Spleen (tissue), 11 donors: ENCODE measurements at regions not wholly inside any gene's neighbourhood (a gene's known extent, or its start where the extent isn't known, plus 50 kb on each side); places are given as distances from the start of the nearest gene placed in this dataset.
"Not testable (repeated sequence)": the region's sequence is repeated elsewhere in the genome, so short reads cannot be mapped to it uniquely, and the experiment has no call there.

Experiments used
- DNase-seq: peaks from one replicate; pipeline ENCODE4 v3.0.0-alpha.2; 2020
- H3K27ac ChIP-seq, 8 donors: fragments of 200-600 bp; sonication (generic) in 7 of 8; 1 replicate in 4 of 8; 2 replicates in 4 of 8; pipeline versions ENCODE4 v1.5.0 to v1.8.0; 2016 to 2021; ENCODE audit warnings: inconsistent platforms in 4 of 8, mild to moderate bottlenecking in 4 of 8, moderate library complexity in 1 of 8
- H3K27me3 ChIP-seq, 7 donors: fragments of 200-600 bp; sonication (generic) in 6 of 7; replicated peaks in 1 of 7; 1 replicate in 4 of 7; 2 replicates in 3 of 7; pipeline versions ENCODE4 v1.5.0 to v1.8.0; 2016 to 2021; ENCODE audit warnings: inconsistent platforms in 3 of 7, mild to moderate bottlenecking in 1 of 7
- H3K36me3 ChIP-seq, 6 donors: fragments of 200-600 bp; sonication (generic) in 5 of 6; 1 replicate in 4 of 6; 2 replicates in 2 of 6; pipeline versions ENCODE4 v1.5.0 to v1.8.0; 2016 to 2021; ENCODE audit warnings: inconsistent platforms in 2 of 6
- H3K4me1 ChIP-seq, 6 donors: fragments of 200-600 bp; sonication (generic) in 5 of 6; 1 replicate in 3 of 6; 2 replicates in 3 of 6; pipeline versions ENCODE4 v1.5.0 to v1.8.0; 2016 to 2021; ENCODE audit warnings: inconsistent platforms in 3 of 6
- H3K4me3 ChIP-seq, 8 donors: fragments of 200-600 bp; sonication (generic) in 7 of 8; 1 replicate in 4 of 8; 2 replicates in 4 of 8; pipeline versions ENCODE4 v1.5.0 to v1.8.0; 2016 to 2021; ENCODE audit warnings: inconsistent platforms in 4 of 8, mild to moderate bottlenecking in 4 of 8, moderate library complexity in 2 of 8
- H3K9me3 ChIP-seq, 8 donors: fragments of 200-600 bp; sonication (generic) in 7 of 8; 1 replicate in 4 of 8; 2 replicates in 4 of 8; pipeline versions ENCODE4 v1.5.0 to v1.8.0; 2016 to 2021; ENCODE audit warnings: inconsistent platforms in 4 of 8
- POLR2A ChIP-seq, 3 donors: fragments of 450-650 bp; IDR thresholded peaks; one replicate each; pipeline ENCODE4 v1.5.1; 2017; ENCODE audit warnings: antibody characterized with exemption in 3 of 3, mild to moderate bottlenecking in 1 of 3
- POLR2AphosphoS5 ChIP-seq, 3 donors: sonication (generic); formaldehyde crosslinking; IDR thresholded peaks; one replicate each; pipeline ENCODE4 v1.5.1; 2017; ENCODE audit warnings: antibody characterized with exemption in 3 of 3
- WGBS, 5 donors: extraction: QIAGEN DNeasy Blood & Tissue Kit in 3 of 5; methylation state at CpG; one replicate each; pipeline versions ENCODE4 v1.1.5 to v1.1.7; 2013 to 2018; 5-methylcytosine and 5-hydroxymethylcytosine counted together
- intact Hi-C: fragments of 100-400 bp; cut with DNase I; formaldehyde crosslinking; loops from one replicate; pipeline ENCODE4 v1.15.0; 2023; ENCODE audit warnings: low total_unique reads
- TF ChIP-seq, protein P1 (sequence below), 11 experiments: fragments of 200-600 bp in 7 of 11; fragments of 450-650 bp in 4 of 11; sonication (generic) in 4 of 11; IDR thresholded peaks in 8 of 11; conservative IDR thresholded peaks in 3 of 11; 1 replicate in 7 of 11; 2 replicates in 4 of 11; pipeline versions ENCODE4 v1.4.0 to v1.8.0; 2016 to 2021; ENCODE audit warnings: antibody characterized with exemption in 11 of 11, inconsistent platforms in 4 of 11, mild to moderate bottlenecking in 1 of 11
- donor health status: healthy with polysubstance abuse.
- donor health status: DM: no; HTN: no; CAD: no; lungs with moderate emphysema.
- donor health status: DM: no; HTN: no; CAD: no.
- donor health status: Bipolar disorder and iron deficiency.
- donor health status: healthy.
- donor health status: DM: no; HTN: no; CAD: no.
- donor health status: DM: yes; HTN: yes; CAD: no.

DNA sequence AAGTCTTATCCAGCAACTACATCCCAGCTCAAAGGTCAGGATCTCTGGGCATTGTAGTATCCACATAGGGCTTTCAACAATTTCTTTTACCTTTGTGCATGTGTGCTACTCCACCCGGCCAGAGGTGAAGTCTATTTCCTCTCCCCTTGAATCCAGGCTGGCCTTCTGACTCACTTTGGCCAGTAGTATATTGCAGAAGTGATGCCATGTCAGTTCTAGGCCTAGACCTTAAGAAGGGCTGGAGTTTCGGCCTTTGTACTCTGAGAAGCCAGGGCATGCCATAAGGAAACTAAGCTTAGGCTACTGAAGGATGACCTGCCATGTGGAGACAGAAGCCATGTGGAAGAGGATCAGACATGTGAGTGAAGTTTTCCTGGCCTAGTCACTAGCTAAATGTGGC is 191.2 kb upstream of the ATP6AP2 start:
- no peak for DNase-seq

DNA sequence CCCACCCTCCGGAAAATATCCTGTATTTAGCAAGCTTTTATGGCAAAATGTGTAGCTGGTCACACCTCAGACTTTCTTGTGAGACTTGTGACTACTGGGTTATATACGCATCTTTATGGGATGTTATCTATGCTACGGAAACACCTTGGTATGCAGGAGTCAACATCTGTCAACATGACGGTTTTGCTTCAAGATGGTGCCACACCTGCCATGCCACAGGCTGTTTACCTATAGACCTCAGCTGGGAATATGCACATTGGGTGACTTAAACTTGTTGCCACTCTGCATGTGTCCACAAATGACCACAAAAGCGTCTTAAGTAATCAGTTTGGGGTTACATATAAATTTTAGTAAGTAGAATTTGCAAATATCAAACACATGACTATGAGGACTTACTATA is 192.3 kb upstream of the ATP6AP2 start:
- Histone ChIP-seq H3K36me3 (no peaks in the 10 kb centered on the region), H3K4me3 (no peak overlapping the region), H3K9me3 (no peaks in the 10 kb centered on the region), H3K27ac (no peak overlapping the region), H3K4me1 (no peaks in the 10 kb centered on the region), H3K27me3 (no peaks in the 10 kb centered on the region)
- intact Hi-C loops = no loop called here
- WGBS, 5 donors = 84 to 99% (median 88%) methylated on average over 5 of the region's 5 CpGs
- no peak for DNase-seq
- TF ChIP-seq POLR2AphosphoS5 (IDR thresholded peaks at IDR 0.05) (no peak), POLR2A (IDR thresholded peaks at IDR 0.05) (no peak)
- TF ChIP-seq, protein P1, sequence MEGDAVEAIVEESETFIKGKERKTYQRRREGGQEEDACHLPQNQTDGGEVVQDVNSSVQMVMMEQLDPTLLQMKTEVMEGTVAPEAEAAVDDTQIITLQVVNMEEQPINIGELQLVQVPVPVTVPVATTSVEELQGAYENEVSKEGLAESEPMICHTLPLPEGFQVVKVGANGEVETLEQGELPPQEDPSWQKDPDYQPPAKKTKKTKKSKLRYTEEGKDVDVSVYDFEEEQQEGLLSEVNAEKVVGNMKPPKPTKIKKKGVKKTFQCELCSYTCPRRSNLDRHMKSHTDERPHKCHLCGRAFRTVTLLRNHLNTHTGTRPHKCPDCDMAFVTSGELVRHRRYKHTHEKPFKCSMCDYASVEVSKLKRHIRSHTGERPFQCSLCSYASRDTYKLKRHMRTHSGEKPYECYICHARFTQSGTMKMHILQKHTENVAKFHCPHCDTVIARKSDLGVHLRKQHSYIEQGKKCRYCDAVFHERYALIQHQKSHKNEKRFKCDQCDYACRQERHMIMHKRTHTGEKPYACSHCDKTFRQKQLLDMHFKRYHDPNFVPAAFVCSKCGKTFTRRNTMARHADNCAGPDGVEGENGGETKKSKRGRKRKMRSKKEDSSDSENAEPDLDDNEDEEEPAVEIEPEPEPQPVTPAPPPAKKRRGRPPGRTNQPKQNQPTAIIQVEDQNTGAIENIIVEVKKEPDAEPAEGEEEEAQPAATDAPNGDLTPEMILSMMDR (IDR thresholded peaks at IDR 0.05 in 8 of 11, conservative IDR thresholded peaks at IDR 0.05 in 3 of 11) = no peak

More for the DNA sequence above, 191.2 kb upstream of the ATP6AP2 start:
- Histone ChIP-seq H3K4me1 (no peaks in the 10 kb centered on the region), H3K4me3 (no peak overlapping the region), H3K27ac (no peak overlapping the region), H3K27me3 (no peaks in the 10 kb centered on the region), H3K36me3 (no peaks in the 10 kb centered on the region), H3K9me3 (no peaks in the 10 kb centered on the region)
- WGBS, 5 donors = 53 to 83% (median 75%) methylated on average over 2 of the region's 2 CpGs
- TF ChIP-seq POLR2AphosphoS5 (IDR thresholded peaks at IDR 0.05) (no peak), POLR2A (IDR thresholded peaks at IDR 0.05) (no peak)
- TF ChIP-seq, protein P1 (IDR thresholded peaks at IDR 0.05 in 8 of 11, conservative IDR thresholded peaks at IDR 0.05 in 3 of 11) = no peak
- intact Hi-C loops = no loop called here

DNA sequence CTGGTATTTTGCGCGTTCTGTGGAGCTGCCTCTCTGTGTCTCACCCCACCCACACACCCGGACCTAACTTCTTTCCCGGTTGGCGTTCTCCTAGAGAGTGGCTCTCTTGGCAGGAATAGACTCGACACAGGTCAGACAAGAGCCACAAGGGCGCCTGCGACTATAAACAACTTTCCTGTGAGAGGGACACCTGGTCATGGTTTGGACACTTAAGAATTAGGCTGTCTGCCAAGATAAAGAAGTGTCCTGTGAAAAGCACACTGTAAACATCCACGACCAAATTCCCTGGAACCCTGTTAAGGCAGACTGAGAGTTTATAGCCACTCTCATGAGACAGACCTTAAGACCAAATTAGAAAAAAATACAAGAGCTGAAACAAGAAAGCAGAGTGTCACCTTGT is 192.9 kb upstream of the ATP6AP2 start:
- H3K27ac ChIP-seq, H3K27me3 ChIP-seq, DNase-seq, H3K4me3 ChIP-seq, H3K36me3 ChIP-seq, intact Hi-C loops, H3K9me3 ChIP-seq, H3K4me1 ChIP-seq: not testable (repeated sequence)
- WGBS, 5 donors = 65 to 92% (median 77%) methylated on average over 9 of the region's 9 CpGs

DNA sequence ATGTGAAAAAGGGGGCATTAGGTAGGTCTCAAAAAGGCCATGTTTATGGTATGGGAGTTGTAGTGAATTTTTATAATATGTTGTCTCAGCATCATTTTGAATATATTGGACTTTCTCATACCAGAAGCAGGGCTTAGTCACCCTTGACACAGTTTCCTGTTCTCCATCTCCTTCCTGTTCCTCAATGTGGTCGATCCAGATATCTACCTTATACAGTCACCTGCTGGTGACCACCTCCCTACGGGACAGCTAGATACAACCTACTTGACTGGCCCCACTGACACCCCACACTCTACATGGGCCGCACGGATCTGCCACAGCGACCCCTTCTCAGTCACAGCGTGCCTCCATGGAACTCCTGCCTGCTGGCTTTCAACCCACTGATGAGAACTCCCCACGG is 193.5 kb upstream of the ATP6AP2 start:
- peak overlapping the region in 2 of 8 donors; percentile 75 to 78 for H3K27ac ChIP-seq
- intact Hi-C loops, DNase-seq, H3K4me3 ChIP-seq, H3K4me1 ChIP-seq, H3K9me3 ChIP-seq, H3K36me3 ChIP-seq, H3K27me3 ChIP-seq: not testable (repeated sequence)
- WGBS, 5 donors = 48 to 93% (median 69%) methylated on average over 3 to 7 of the region's 7 CpGs

DNA sequence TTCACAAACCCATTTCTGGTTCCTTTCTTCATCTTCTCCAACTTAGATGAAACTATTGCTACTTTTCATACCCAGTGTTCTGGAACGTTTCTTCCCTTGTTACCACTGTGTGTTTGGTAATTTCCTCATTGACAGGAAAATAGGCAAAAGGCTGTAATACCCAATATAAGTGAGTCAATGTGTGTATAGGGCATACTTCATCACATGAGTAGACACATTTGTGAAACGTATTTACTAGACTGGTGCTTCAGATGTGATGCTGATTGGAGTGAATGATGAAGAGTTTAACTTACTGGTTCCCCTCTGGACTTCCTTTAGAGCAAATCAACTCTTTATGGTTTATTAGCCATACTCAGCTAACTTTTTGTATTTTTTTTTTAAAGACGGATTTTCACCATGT is 195.1 kb upstream of the ATP6AP2 start:
- no peaks in the 10 kb centered on the region for H3K27me3 ChIP-seq
- H3K9me3 ChIP-seq = no peaks in the 10 kb centered on the region
- TF ChIP-seq POLR2AphosphoS5 (IDR thresholded peaks at IDR 0.05) (no peak), POLR2A (IDR thresholded peaks at IDR 0.05) (no peak)
- TF ChIP-seq, protein P1 (IDR thresholded peaks at IDR 0.05 in 8 of 11, conservative IDR thresholded peaks at IDR 0.05 in 3 of 11) = no peak
- 45 to 71% (median 53%) methylated on average over 3 of the region's 3 CpGs for WGBS, 5 donors
- intact Hi-C loops = no loop called here
- DNase-seq = no peak
- peak overlapping the region in 6 of 8 donors; percentile 9 to 78 (median 66) for H3K27ac ChIP-seq
- peaks cover 0 to 6% (median 0%) of the 10 kb centered on the region in 6 donors for H3K4me1 ChIP-seq
- H3K36me3 ChIP-seq = no peaks in the 10 kb centered on the region
- no peak overlapping the region for H3K4me3 ChIP-seq
